ENCODE measurements at regions not wholly inside any gene's neighbourhood (a gene's known extent, or its start where the extent isn't known, plus 50 kb on each side); places are given as distances from the start of the nearest gene placed in this dataset.

- DNase-seq, result no peak
- no peaks in the 10 kb centered on the region for H3K36me3 Mint-ChIP-seq
- H3K4me3 Mint-ChIP-seq, result no peak overlapping the region
- peaks cover 0 to 5% (median 0%) of the 10 kb centered on the region in 6 donors for H3K9me3 Mint-ChIP-seq
- H3K27me3 Mint-ChIP-seq (ENCODE audit: low read depth in 3 of 3), result peaks cover 28 to 46% (median 45%) of the 10 kb centered on the region in 3 donors
- H3K4me1 Mint-ChIP-seq, result no peaks in the 10 kb centered on the region
- no peak overlapping the region for H3K27ac Mint-ChIP-seq
Measured at GRCh38 chr15:96417760-96418130, 87.2 kb downstream of the NR2F2 start.

- Mint-ChIP-seq H3K4me1 (no peaks in the 10 kb centered on the region), H3K9me3 (peaks cover 0 to 5% (median 0%) of the 10 kb centered on the region in 6 donors)
Measured at GRCh38 chr15:96418146-96418545, 87.6 kb downstream of the NR2F2 start.

GRCh38 chr15:96421178-96421601 lies 90.7 kb downstream of the NR2F2 start:
- no peak overlapping the region for H3K27ac Mint-ChIP-seq

More at GRCh38 chr15:96418146-96418545, 87.6 kb downstream of the NR2F2 start:
- Mint-ChIP-seq H3K36me3 (no peaks in the 10 kb centered on the region), H3K27ac (no peak overlapping the region), H3K4me3 (no peak overlapping the region), H3K27me3 (ENCODE audit: low read depth in 3 of 3) (peaks cover 28 to 42% (median 42%) of the 10 kb centered on the region in 3 donors)
- no peak for DNase-seq

GRCh38 chr15:96422125-96422524 lies 91.6 kb downstream of the NR2F2 start:
- peaks cover 0 to 6% (median under 1%) of the 10 kb centered on the region in 6 donors for H3K9me3 Mint-ChIP-seq
- H3K4me3 Mint-ChIP-seq, result no peak overlapping the region
- peaks cover 24 to 28% (median 28%) of the 10 kb centered on the region in 3 donors for H3K27me3 Mint-ChIP-seq (ENCODE audit: low read depth in 3 of 3)
- no peaks in the 10 kb centered on the region for H3K36me3 Mint-ChIP-seq
- DNase-seq, result no peak
- H3K4me1 Mint-ChIP-seq, result no peaks in the 10 kb centered on the region
- H3K27ac Mint-ChIP-seq, result no peak overlapping the region

More at GRCh38 chr15:96421178-96421601, 90.7 kb downstream of the NR2F2 start:
- Mint-ChIP-seq H3K4me3 (no peak overlapping the region), H3K9me3 (peaks cover 0 to 6% (median under 1%) of the 10 kb centered on the region in 6 donors), H3K4me1 (no peaks in the 10 kb centered on the region), H3K36me3 (no peaks in the 10 kb centered on the region), H3K27me3 (ENCODE audit: low read depth in 3 of 3) (peaks cover 24 to 32% (median 28%) of the 10 kb centered on the region in 3 donors)
- DNase-seq, result no peak

GRCh38 chr15:96424674-96425073 lies 94.2 kb downstream of the NR2F2 start:
- Mint-ChIP-seq H3K36me3 (no peaks in the 10 kb centered on the region), H3K4me1 (no peaks in the 10 kb centered on the region), H3K27me3 (ENCODE audit: low read depth in 3 of 3) (peaks cover 9 to 17% (median 16%) of the 10 kb centered on the region in 3 donors), H3K9me3 (peaks cover 0 to 6% (median 0%) of the 10 kb centered on the region in 6 donors), H3K27ac (no peak overlapping the region), H3K4me3 (no peak overlapping the region)
- no peak for DNase-seq

GRCh38 chr15:96428742-96429141 lies 98.2 kb downstream of the NR2F2 start:
- Mint-ChIP-seq H3K4me3 (no peak overlapping the region), H3K27ac (no peak overlapping the region), H3K27me3 (ENCODE audit: low read depth in 3 of 3) (peaks cover 2 to 6% (median 5%) of the 10 kb centered on the region in 3 donors), H3K4me1 (no peaks in the 10 kb centered on the region), H3K36me3 (no peaks in the 10 kb centered on the region), H3K9me3 (peaks cover 0 to 6% (median 0%) of the 10 kb centered on the region in 6 donors)
- DNase-seq, result no peak

- Mint-ChIP-seq H3K27ac (no peak overlapping the region), H3K9me3 (no peaks in the 10 kb centered on the region), H3K36me3 (no peaks in the 10 kb centered on the region), H3K4me1 (no peaks in the 10 kb centered on the region), H3K4me3 (no peak overlapping the region), H3K27me3 (ENCODE audit: low read depth in 3 of 3) (peaks cover 1 to 4% (median 2%) of the 10 kb centered on the region in 3 donors)
- no peak for DNase-seq
Measured at GRCh38 chr15:96431786-96432185, 101.3 kb downstream of the NR2F2 start.

GRCh38 chr15:96435022-96435421 lies 104.5 kb downstream of the NR2F2 start:
- Mint-ChIP-seq H3K4me3 (no peak overlapping the region), H3K9me3 (no peaks in the 10 kb centered on the region), H3K27me3 (ENCODE audit: low read depth in 3 of 3) (peaks cover 1 to 9% (median 2%) of the 10 kb centered on the region in 3 donors), H3K4me1 (no peaks in the 10 kb centered on the region), H3K27ac (no peak overlapping the region), H3K36me3 (no peaks in the 10 kb centered on the region)
- DNase-seq, result no peak

- H3K27ac Mint-ChIP-seq, result no peak overlapping the region
- H3K36me3 Mint-ChIP-seq, result no peaks in the 10 kb centered on the region
- H3K9me3 Mint-ChIP-seq, result no peaks in the 10 kb centered on the region
- H3K4me1 Mint-ChIP-seq, result no peaks in the 10 kb centered on the region
- DNase-seq, result no peak
- no peak overlapping the region for H3K4me3 Mint-ChIP-seq
- H3K27me3 Mint-ChIP-seq (ENCODE audit: low read depth in 3 of 3), result peaks cover 1 to 9% (median 2%) of the 10 kb centered on the region in 3 donors
Measured at GRCh38 chr15:96435841-96436240, 105.3 kb downstream of the NR2F2 start.

GRCh38 chr15:96440978-96441377 lies 110.5 kb downstream of the NR2F2 start:
- Mint-ChIP-seq H3K27me3 (ENCODE audit: low read depth in 3 of 3) (peaks cover 0 to 8% (median 0%) of the 10 kb centered on the region in 3 donors), H3K4me1 (no peaks in the 10 kb centered on the region), H3K4me3 (no peak overlapping the region), H3K9me3 (peaks cover 0 to 2% (median 0%) of the 10 kb centered on the region in 6 donors), H3K27ac (no peak overlapping the region), H3K36me3 (no peaks in the 10 kb centered on the region)
- no peak for DNase-seq

GRCh38 chr15:96442076-96442475 lies 111.6 kb downstream of the NR2F2 start:
- no peaks in the 10 kb centered on the region for H3K36me3 Mint-ChIP-seq
- peaks cover 0 to 6% (median 0%) of the 10 kb centered on the region in 3 donors for H3K27me3 Mint-ChIP-seq (ENCODE audit: low read depth in 3 of 3)
- H3K4me3 Mint-ChIP-seq, result no peak overlapping the region
- H3K27ac Mint-ChIP-seq, result no peak overlapping the region
- no peak for DNase-seq
- H3K4me1 Mint-ChIP-seq, result no peaks in the 10 kb centered on the region
- H3K9me3 Mint-ChIP-seq, result peaks cover 0 to 2% (median 0%) of the 10 kb centered on the region in 6 donors

GRCh38 chr15:96444865-96445264 lies 114.4 kb downstream of the NR2F2 start:
- Mint-ChIP-seq H3K36me3 (no peaks in the 10 kb centered on the region), H3K27me3 (ENCODE audit: low read depth in 3 of 3) (peaks cover 0 to 2% (median 0%) of the 10 kb centered on the region in 3 donors), H3K9me3 (peaks cover 0 to 2% (median 0%) of the 10 kb centered on the region in 6 donors), H3K4me1 (no peaks in the 10 kb centered on the region), H3K27ac (no peak overlapping the region), H3K4me3 (no peak overlapping the region)
- DNase-seq, result no peak

- Mint-ChIP-seq H3K36me3 (no peaks in the 10 kb centered on the region), H3K4me1 (no peaks in the 10 kb centered on the region), H3K4me3 (no peak overlapping the region), H3K27me3 (ENCODE audit: low read depth in 3 of 3) (peaks cover 0 to 2% (median 0%) of the 10 kb centered on the region in 3 donors), H3K9me3 (peaks cover 0 to 3% (median 0%) of the 10 kb centered on the region in 6 donors), H3K27ac (no peak overlapping the region)
- no peak for DNase-seq
Measured at GRCh38 chr15:96448923-96449322, 118.4 kb downstream of the NR2F2 start.

- H3K36me3 Mint-ChIP-seq, result no peaks in the 10 kb centered on the region
Measured at GRCh38 chr15:96457841-96458240, 127.3 kb downstream of the NR2F2 start.

GRCh38 chr15:96460106-96460505 lies 129.6 kb downstream of the NR2F2 start:
- Mint-ChIP-seq H3K27me3 (ENCODE audit: low read depth in 3 of 3) (peaks cover 2 to 4% (median 4%) of the 10 kb centered on the region in 3 donors), H3K9me3 (peaks cover 0 to 9% (median 0%) of the 10 kb centered on the region in 6 donors), H3K4me3 (no peak overlapping the region), H3K36me3 (no peaks in the 10 kb centered on the region), H3K27ac (no peak overlapping the region), H3K4me1 (no peaks in the 10 kb centered on the region)
- DNase-seq, result no peak

More at GRCh38 chr15:96457841-96458240, 127.3 kb downstream of the NR2F2 start:
- Mint-ChIP-seq H3K9me3 (peaks cover 0 to 9% (median 0%) of the 10 kb centered on the region in 6 donors), H3K4me1 (no peaks in the 10 kb centered on the region), H3K4me3 (no peak overlapping the region), H3K27ac (no peak overlapping the region), H3K27me3 (ENCODE audit: low read depth in 3 of 3) (peaks cover 2% of the 10 kb centered on the region in 3 donors)
- no peak for DNase-seq

Measured in immature natural killer cell (primary cell).